ENCODE measurements at regions not wholly inside any gene's neighbourhood (a gene's known extent, or its start where the extent isn't known, plus 50 kb on each side); places are given as distances from the start of the nearest gene placed in this dataset.
"Not testable (repeated sequence)": the region's sequence is repeated elsewhere in the genome, so short reads cannot be mapped to it uniquely, and the experiment has no call there.

DNA sequence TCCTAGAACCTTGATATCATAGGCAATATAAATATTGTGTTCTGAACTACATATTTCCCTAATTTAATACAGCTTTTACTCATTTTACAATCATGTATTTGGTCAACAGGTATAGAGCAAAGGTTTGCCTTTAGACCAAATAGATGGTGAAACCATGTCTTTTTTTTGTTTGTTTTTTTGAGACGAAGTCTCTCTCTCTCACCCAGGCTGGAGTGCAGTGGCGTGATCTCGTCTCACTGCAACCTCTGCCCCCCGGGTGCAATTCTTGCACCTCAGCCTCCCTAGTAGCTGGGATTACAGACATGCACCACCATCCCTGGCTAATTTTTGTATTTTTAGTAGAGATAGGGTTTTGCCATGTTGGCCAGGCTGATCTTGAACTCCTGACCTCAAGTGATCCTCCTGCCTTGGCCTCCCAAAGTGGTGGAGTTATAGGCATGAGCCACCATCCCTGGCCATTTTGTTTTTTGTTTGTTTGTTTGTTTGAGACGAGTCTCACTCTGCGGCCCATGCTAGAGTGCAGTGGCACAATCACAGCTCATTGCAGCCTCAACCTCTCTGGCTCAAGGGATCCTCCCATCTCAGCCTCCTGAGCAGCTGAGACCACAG lies 243.7 kb upstream of the FOXN3 start:
- H3K9me3 ChIP-seq; H3K4me3 ChIP-seq; H3K36me3 ChIP-seq (replicated peaks); H3K4me1 ChIP-seq; in situ Hi-C loops (cut with MboI; ENCODE audit: low sequenced_read_pairs); DNase-seq (ENCODE audit: low spot score in 2 of 2); H3K27me3 ChIP-seq (ENCODE audit: low read depth): not testable (repeated sequence)

DNA sequence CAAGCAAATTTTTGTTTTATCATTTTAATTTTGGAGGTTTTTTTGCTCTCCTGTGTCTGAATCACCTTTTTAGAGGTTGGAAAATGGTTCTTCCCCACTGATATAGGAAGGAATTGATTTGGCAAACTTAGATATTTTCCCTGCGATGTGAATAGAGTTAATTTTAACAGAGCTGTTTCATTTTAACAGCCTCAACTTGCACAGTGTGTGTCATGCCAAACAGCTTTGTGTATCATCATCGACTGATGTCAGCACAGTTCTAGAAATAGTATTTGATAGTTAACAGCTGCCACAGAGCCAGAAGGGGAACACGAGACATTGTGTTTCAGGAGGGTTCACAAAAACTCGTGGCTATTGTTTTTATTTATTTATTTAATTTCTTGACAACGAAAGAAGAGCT lies 243.1 kb upstream of the FOXN3 start:
- in situ Hi-C loops (cut with MboI; ENCODE audit: low sequenced_read_pairs), result no loop called here
- H3K36me3 ChIP-seq (replicated peaks), result no peaks in the 10 kb centered on the region
- no peaks in the 10 kb centered on the region for H3K4me1 ChIP-seq
- DNase-seq (ENCODE audit: low spot score in 2 of 2), result no peak
- H3K9me3 ChIP-seq, result no peaks in the 10 kb centered on the region
- H3K27me3 ChIP-seq (ENCODE audit: low read depth), result no peaks in the 10 kb centered on the region
- no peak overlapping the region for H3K4me3 ChIP-seq

DNA sequence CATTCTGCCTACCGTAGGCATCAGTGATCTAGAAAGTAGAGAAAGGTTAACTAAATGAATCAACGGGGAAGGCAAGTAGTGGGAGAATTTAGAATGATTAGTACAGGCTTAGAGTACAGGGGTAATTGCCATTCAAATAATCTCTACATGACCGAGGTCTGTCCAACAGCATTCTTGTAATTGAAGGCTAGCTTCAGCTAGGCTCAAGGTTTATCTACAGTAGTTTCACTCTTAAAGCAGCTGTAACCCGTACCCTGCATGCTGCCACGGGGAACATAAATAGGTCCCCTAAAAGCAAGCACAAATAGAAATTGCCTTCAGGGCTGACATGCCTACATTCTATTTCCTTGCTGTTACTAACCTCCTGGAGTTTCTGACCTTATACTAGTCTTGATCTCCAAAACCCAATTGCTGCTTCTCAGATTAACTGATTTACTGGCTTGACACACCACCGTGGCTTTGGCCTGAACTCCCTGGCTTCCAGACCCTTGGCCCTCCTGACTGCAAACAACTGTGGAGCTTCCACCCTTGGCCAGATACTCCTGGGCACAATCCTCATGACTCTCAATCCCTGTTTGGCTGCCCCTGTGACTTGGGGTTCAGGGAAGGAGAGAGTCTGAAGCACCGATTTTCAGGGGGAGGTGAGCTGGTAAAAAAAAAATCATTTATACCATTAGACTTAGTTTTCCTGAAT lies 242.1 kb upstream of the FOXN3 start:
- DNase-seq (ENCODE audit: low spot score in 2 of 2), result no peak
- Histone ChIP-seq H3K36me3 (replicated peaks) (no peaks in the 10 kb centered on the region), H3K9me3 (no peaks in the 10 kb centered on the region), H3K27me3 (ENCODE audit: low read depth) (no peaks in the 10 kb centered on the region), H3K4me1 (no peaks in the 10 kb centered on the region), H3K4me3 (no peak overlapping the region)
- in situ Hi-C loops (cut with MboI; ENCODE audit: low sequenced_read_pairs), result no loop called here

DNA sequence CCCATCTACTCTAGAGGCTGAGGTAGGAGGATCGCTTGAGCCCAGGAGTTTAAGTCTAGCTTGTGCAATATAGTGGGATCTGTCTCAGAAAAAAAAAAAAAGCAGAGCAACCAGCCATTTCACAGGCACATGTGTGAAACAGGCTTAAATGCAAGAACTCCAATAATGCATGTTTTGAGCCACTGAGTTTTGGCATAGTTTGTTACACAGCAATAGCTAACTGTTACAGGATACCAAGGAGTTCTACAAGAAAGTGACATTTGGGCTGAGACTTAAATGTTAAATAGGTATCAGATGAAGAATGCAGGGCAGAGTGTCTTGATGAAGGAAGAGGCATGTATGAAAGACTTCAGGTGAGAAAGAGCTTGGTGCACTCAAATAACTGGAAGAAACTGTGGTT lies 240.0 kb upstream of the FOXN3 start:
- Histone ChIP-seq H3K27me3 (ENCODE audit: low read depth) (no peaks in the 10 kb centered on the region), H3K9me3 (no peaks in the 10 kb centered on the region), H3K4me3 (no peak overlapping the region), H3K4me1 (no peaks in the 10 kb centered on the region), H3K36me3 (replicated peaks) (no peaks in the 10 kb centered on the region)
- in situ Hi-C loops (cut with MboI; ENCODE audit: low sequenced_read_pairs), result no loop called here
- DNase-seq (ENCODE audit: low spot score in 2 of 2), result no peak

DNA sequence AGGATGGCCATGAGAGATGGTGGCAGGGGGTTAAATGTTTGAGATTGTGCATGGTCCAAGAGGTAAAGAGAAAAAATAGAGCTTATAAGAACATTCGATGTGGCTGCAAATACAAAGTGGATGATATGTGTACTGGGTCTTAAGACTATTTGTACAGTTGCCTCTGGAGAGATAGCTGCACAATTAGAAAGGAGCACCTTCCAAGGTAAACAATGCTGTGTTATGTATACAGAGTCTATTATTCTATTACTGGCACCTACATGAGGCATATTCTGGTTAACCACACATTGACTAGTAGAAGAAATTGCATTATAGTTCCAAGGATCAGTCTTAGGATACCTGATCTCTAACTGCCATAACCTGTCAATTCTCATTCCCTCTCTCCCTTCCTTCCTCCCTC lies 238.0 kb upstream of the FOXN3 start:
- Histone ChIP-seq H3K9me3 (no peaks in the 10 kb centered on the region), H3K36me3 (replicated peaks) (no peaks in the 10 kb centered on the region), H3K4me1 (no peaks in the 10 kb centered on the region), H3K4me3 (no peak overlapping the region), H3K27me3 (ENCODE audit: low read depth) (no peaks in the 10 kb centered on the region)
- in situ Hi-C loops (cut with MboI; ENCODE audit: low sequenced_read_pairs), result no loop called here
- no peak for DNase-seq (ENCODE audit: low spot score in 2 of 2)

DNA sequence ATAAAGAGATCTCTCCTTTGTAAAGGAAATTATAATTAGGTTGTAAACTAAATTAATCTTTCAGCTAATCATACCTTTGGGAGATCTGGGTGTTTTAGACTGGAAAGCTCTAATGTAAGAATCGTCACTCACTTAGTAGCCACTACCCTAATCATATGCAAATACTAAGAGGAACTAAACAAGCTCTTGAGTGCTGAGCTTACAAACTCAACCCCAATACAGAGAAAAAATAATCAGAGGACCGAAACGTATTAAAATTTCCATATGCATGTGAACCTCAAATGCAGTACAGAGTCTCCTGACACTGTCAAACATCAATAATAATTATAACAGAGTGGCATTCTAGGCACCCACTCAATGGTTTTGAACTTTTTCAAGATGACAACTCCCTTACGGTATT lies 235.3 kb upstream of the FOXN3 start:
- Histone ChIP-seq H3K4me1 (no peaks in the 10 kb centered on the region), H3K36me3 (replicated peaks) (no peaks in the 10 kb centered on the region), H3K27me3 (ENCODE audit: low read depth) (no peaks in the 10 kb centered on the region), H3K9me3 (no peaks in the 10 kb centered on the region), H3K4me3 (no peak overlapping the region)
- in situ Hi-C loops (cut with MboI; ENCODE audit: low sequenced_read_pairs), result no loop called here
- DNase-seq (ENCODE audit: low spot score in 2 of 2), result no peak

DNA sequence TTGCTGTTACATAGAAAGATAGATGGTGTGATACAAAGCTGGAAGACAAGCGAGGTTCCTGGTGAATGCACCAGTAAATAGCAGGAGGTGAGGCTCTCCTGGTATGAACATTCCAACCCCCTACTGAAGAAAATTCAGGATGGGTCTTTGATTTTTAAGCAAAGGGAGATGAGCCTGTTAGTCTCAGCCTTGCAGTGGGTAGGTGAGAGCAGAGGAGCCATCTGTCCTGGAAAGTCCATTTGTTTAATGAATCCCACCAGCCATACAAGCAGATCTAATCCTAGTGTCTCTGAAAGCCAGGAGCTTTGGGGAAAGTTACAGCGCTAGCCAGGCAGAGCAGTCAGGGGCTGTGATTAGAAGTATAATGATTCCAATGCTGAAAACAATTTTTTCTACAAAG lies 234.8 kb upstream of the FOXN3 start:
- Histone ChIP-seq H3K36me3 (replicated peaks) (no peaks in the 10 kb centered on the region), H3K4me3 (no peak overlapping the region), H3K27me3 (ENCODE audit: low read depth) (no peaks in the 10 kb centered on the region), H3K9me3 (no peaks in the 10 kb centered on the region), H3K4me1 (no peaks in the 10 kb centered on the region)
- no peak for DNase-seq (ENCODE audit: low spot score in 2 of 2)
- in situ Hi-C loops (cut with MboI; ENCODE audit: low sequenced_read_pairs), result no loop called here

DNA sequence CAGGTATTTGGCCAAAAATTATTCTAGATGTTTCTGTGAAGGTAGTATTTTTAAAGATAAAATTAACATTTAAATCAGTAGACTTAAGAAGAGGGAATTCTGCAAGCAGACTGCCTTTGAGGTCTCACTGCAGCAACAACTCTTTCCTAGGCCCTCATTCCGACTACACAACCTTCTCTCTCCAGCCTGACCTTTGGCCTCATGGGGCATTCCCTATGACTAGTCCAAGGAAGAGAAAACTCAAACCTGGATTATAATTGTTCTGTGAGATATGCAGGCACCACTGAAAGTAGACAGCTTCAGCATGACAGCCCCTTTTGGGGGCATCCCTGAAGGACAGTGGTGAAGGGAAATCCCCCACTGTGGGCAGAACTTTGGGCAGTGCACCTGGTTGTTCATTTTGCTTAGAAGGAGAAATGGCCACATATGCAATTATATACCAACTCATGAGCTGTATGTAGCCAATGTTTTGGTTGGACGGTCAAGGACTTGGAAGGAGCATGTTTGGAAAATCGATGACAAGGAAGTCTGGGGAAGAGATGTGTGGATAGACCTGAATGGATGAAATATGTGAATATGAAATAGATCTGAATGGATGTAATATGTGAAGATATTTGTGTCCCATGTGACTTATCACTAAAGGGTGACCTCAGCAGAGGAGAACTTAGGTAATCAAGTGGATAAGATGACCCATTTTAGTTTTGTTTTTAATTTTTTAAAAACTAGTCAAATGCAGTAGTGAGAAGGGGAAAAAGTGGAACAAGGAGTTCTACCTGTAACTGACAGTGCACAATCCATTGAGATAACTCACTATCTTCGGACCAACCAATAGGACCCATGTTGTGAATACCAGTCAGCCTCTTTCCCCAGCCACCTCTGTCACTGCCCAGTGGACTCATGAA lies 233.3 kb upstream of the FOXN3 start:
- H3K4me3 ChIP-seq, result no peak overlapping the region
- no peaks in the 10 kb centered on the region for H3K27me3 ChIP-seq (ENCODE audit: low read depth)
- H3K4me1 ChIP-seq, result no peaks in the 10 kb centered on the region
- DNase-seq (ENCODE audit: low spot score in 2 of 2), result no peak
- in situ Hi-C loops (cut with MboI; ENCODE audit: low sequenced_read_pairs), result no loop called here
- no peaks in the 10 kb centered on the region for H3K9me3 ChIP-seq
- no peaks in the 10 kb centered on the region for H3K36me3 ChIP-seq (replicated peaks)

DNA sequence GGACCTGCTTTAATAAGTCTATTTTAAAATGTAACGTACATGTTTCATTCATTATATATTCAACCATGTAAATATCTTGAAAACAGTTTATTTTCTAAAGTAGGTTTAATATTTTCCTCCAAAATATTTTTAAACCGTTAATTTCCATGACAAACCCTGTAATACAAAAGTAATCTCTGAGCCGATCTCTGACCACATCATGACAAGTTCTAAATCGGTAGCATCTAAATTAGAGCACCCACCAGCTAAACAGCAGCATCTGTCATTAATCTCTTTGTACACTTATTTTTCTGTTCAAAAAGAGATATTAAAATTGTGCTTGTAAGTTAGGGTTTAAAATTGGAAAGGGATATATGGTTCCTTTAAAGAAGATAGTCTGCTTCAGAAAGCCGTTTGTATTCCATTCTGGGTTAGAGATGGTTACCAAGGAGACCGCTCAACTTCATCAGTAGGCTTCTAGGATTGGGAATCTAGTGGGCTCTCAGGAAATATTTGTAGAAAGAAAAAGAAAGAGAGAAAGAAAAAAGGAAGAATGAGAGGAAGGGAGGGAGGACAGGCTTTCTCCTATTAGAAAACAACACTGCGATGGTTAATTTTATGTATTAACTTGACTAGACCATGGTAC lies 232.5 kb upstream of the FOXN3 start:
- Histone ChIP-seq H3K4me3 (no peak overlapping the region), H3K27me3 (ENCODE audit: low read depth) (no peaks in the 10 kb centered on the region), H3K36me3 (replicated peaks) (no peaks in the 10 kb centered on the region), H3K4me1 (peaks cover 5% of the 10 kb centered on the region), H3K9me3 (no peaks in the 10 kb centered on the region)
- in situ Hi-C loops (cut with MboI; ENCODE audit: low sequenced_read_pairs), result no loop called here
- no peak for DNase-seq (ENCODE audit: low spot score in 2 of 2)

DNA sequence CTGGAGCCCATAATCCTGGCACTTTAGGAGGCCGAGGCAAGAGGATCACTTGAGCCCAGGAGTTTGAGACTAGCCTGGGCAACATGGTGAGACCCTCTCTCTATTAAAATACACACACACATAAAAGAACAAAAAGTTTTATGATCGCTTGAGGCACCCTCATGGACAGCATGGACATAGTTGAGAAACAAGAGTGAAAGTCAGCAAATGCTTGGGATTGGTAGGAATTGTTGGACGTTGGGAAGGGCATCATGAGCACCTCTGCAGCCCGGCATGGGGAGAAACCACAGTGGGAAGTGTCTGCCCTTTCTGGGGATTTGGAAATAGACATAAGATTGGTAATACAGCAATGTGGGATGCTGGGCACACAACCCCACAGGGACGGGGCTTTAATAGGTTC lies 231.9 kb upstream of the FOXN3 start:
- Histone ChIP-seq H3K36me3 (replicated peaks) (no peaks in the 10 kb centered on the region), H3K27me3 (ENCODE audit: low read depth) (no peaks in the 10 kb centered on the region), H3K4me1 (peaks cover 11% of the 10 kb centered on the region), H3K9me3 (no peaks in the 10 kb centered on the region), H3K4me3 (no peak overlapping the region)
- DNase-seq (ENCODE audit: low spot score in 2 of 2), result no peak
- in situ Hi-C loops (cut with MboI; ENCODE audit: low sequenced_read_pairs), result no loop called here

DNA sequence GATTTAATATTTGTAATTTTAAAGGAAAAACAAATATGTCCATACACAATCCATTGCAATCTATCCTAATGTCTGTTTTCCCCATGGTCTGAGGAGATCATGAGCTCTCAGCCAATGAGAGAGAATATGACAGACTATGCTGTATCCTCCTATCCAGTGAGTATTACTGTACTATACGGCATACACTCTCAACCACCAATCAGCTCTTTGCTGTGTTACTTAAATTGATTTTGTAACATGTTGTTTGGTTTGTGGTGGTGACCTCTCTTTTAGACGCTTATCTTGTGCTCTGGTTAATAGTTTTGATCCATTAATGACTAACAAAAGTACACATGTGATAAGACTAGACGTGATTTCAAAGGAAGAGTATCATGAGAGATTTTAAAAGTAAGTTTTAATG lies 231.5 kb upstream of the FOXN3 start:
- Histone ChIP-seq H3K27me3 (ENCODE audit: low read depth) (no peaks in the 10 kb centered on the region), H3K9me3 (no peaks in the 10 kb centered on the region), H3K4me1 (peaks cover 14% of the 10 kb centered on the region), H3K4me3 (no peak overlapping the region), H3K36me3 (replicated peaks) (no peaks in the 10 kb centered on the region)
- no peak for DNase-seq (ENCODE audit: low spot score in 2 of 2)
- in situ Hi-C loops (cut with MboI; ENCODE audit: low sequenced_read_pairs), result no loop called here

DNA sequence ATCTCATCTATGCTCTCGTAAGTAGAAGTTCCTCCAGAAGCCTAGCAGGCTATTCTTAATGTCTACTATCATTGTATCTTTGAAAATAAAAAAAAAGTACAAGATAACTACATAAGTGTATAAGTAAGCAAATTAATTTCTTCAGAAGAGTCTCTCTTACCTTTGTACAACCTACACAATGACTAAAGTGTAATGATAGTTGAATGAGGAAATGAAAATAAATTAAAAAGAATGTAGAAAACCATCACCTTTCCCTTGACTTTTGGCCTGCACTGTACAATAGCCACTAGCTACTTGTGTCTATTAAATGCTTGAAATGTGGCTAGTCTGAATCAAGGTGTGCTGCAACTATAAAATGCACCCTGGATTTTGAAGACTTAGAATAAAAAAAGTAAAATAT lies 229.9 kb upstream of the FOXN3 start:
- H3K4me3 ChIP-seq, result no peak overlapping the region
- no peak for DNase-seq (ENCODE audit: low spot score in 2 of 2)
- H3K27me3 ChIP-seq (ENCODE audit: low read depth), result no peaks in the 10 kb centered on the region
- peaks cover 14% of the 10 kb centered on the region for H3K4me1 ChIP-seq
- in situ Hi-C loops (cut with MboI; ENCODE audit: low sequenced_read_pairs), result no loop called here
- H3K36me3 ChIP-seq (replicated peaks), result no peaks in the 10 kb centered on the region
- H3K9me3 ChIP-seq, result no peaks in the 10 kb centered on the region

DNA sequence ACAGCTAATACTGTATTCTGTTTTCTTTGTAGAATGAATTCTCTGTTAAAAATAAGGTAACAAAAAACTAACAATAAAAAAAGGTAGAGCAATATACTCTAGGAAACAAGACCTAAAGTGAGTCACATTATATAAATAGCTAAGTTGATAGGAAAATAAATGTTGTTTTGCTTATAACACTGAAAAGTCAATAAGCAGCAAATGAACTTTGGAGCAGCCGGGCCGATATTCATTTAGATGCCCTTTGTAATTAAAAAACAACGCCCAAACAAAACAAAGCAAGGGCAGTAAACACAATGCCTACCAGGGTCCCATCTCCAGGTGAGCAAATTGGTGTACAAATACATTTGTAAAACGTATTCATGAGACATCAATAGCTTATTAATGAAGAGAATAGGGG lies 227.6 kb upstream of the FOXN3 start:
- in situ Hi-C loops (cut with MboI; ENCODE audit: low sequenced_read_pairs), result no loop called here
- no peak overlapping the region for H3K4me3 ChIP-seq
- H3K4me1 ChIP-seq, result peaks cover 14% of the 10 kb centered on the region
- DNase-seq (ENCODE audit: low spot score in 2 of 2), result no peak
- no peaks in the 10 kb centered on the region for H3K27me3 ChIP-seq (ENCODE audit: low read depth)
- H3K36me3 ChIP-seq (replicated peaks), result no peaks in the 10 kb centered on the region
- H3K9me3 ChIP-seq, result no peaks in the 10 kb centered on the region
